Astrocyte of the cerebellum (primary cell): ENCODE measurements at regions not wholly inside any gene's neighbourhood (a gene's known extent, or its start where the extent isn't known, plus 50 kb on each side); places are given as distances from the start of the nearest gene placed in this dataset.

ENCODE experiments used
- DNase-seq: peaks from one replicate; pipeline ENCODE4 v3.0.0-alpha.2; 2011; ENCODE audit warnings: low read depth
- H3K4me3 ChIP-seq: 2 replicates; pipeline ENCODE4 v1.5.1; 2011; ENCODE audit warnings: mild to moderate bottlenecking, low read depth, low read length, moderate library complexity
- in situ Hi-C: cut with HindIII; loops from 2 replicates; pipeline ENCODE4 v1.10.0; 2017; ENCODE audit warnings: low sequenced_read_pairs
- TF ChIP-seq, protein P1 (sequence below): IDR thresholded peaks from 2 replicates; pipeline ENCODE4 v1.5.1; 2012; ENCODE audit warnings: low read length, low read depth, moderate library complexity, mild to moderate bottlenecking; ENCODE audit errors: missing control alignments

DNA sequence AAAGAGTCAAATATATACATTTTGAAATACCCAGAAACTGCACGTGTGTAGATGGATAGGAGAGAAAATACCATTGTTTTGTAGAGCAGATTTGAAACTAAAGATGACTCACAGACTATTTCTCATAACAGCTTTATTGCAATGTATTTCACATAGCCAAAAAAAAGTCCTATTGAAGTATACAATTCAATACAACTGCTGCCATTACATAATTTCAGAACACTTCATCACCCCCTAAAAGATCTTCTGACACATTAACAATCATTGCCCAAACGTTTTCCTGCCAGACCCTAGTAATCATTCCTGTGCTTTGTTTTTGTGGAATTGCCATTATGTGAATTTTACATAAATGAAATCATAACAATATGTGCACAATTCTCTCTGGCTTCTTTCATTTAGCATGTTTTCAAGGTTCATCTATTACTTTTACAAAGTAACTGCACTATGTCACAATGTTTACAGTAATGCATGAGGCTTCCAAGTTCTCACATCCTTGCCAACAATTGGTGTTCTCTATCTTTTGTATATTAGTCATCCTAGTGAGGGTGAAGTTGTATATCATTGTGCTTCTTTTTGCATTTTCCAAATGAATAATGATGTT is 378.6 kb upstream of the CWC22 start:
- in situ Hi-C loops: no loop called here
- DNase-seq: peak; percentile 79
- TF ChIP-seq, protein P1, sequence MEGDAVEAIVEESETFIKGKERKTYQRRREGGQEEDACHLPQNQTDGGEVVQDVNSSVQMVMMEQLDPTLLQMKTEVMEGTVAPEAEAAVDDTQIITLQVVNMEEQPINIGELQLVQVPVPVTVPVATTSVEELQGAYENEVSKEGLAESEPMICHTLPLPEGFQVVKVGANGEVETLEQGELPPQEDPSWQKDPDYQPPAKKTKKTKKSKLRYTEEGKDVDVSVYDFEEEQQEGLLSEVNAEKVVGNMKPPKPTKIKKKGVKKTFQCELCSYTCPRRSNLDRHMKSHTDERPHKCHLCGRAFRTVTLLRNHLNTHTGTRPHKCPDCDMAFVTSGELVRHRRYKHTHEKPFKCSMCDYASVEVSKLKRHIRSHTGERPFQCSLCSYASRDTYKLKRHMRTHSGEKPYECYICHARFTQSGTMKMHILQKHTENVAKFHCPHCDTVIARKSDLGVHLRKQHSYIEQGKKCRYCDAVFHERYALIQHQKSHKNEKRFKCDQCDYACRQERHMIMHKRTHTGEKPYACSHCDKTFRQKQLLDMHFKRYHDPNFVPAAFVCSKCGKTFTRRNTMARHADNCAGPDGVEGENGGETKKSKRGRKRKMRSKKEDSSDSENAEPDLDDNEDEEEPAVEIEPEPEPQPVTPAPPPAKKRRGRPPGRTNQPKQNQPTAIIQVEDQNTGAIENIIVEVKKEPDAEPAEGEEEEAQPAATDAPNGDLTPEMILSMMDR: no peak
- H3K4me3 ChIP-seq: no peak overlapping the region

DNA sequence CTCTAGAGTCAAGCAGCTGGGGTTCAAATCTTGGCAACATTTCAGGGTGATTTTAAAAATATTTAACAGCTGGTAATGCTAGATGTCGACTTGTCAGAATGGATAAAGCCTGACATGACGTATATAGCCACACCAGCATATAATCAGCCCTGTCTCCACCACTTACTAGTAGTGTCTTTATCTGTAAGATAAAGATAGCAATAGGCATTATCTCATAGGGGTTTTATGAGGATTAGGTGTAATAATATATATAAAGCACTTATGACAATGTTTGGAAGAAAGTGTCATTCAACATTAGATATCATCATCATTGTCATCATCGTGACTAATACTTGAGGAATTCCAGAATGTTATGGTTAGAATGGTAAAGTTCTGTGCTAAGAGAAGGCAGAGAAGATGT is 369.0 kb upstream of the CWC22 start:
- TF ChIP-seq, protein P1: no peak
- H3K4me3 ChIP-seq: no peak overlapping the region
- DNase-seq: no peak
- in situ Hi-C loops: no loop called here

DNA sequence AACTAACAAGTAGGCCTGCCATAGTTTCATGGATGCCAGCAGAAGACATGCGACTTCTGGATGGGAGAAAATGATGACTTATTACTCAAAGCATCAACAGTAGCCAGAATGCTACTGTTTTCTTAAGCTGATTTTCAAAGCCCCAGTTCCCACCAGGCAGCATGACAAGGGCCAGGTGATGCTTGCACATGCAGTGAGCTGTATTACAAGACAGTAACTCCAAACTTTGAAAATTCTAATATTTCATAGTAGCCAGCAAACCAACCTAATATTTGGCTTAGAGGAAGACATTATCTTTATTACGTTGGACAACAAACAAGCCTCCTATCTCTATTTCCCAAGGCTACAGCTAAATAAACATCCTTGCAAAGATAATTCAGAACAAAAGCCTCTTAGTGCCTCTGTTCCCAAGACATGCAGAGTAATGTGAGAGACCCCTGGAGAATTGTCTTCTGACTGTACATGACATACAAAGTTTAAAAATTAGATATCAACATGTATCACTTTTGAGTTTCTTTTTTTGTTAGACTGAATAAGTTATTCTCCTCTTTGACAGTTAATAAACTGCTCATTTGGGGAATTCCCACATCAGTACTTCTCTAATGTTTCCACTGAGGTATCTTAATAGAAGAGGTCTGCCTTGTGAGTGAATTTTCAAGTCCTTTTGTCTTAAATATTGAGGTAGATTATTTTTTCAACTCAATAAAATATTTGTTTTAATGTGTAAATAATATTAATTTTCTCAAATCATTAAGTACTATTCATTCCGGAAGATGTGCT is 367.6 kb upstream of the CWC22 start:
- in situ Hi-C loops: no loop called here
- no peak overlapping the region for H3K4me3 ChIP-seq
- TF ChIP-seq, protein P1: no peak
- no peak for DNase-seq

DNA sequence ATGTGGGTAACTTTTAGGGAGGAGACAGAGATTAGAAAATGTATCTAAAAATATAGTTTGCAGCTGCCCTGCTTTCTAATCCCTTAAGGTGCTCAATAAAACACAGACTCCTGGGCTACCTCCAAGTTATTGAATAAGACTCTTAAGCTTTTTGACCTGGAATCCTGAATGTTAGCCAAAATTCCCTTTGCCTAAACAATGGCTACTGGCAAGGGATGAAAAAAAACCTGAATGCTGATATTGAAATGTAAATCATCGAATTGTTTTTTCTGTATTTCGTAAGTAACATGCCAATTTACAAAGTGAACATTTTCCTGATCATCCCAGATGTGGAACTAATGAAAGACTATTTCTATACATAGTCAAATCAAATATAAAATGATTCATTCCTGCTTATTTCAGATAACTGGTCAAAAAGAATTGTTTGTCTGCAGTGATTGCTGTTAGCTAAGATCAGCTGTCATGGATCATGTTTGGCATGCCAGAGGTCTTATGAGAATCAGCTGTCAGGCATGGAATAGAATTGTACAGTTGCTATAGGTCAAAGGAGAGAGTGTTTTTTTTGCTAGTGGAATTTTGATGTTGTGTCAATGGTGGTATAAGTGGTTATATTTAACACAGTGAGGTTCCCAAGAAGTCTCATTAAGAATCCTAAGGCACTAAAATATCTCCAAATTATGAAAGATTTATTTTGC is 363.6 kb upstream of the CWC22 start:
- no peak overlapping the region for H3K4me3 ChIP-seq
- TF ChIP-seq, protein P1: no peak
- in situ Hi-C loops: no loop called here
- no peak for DNase-seq

DNA sequence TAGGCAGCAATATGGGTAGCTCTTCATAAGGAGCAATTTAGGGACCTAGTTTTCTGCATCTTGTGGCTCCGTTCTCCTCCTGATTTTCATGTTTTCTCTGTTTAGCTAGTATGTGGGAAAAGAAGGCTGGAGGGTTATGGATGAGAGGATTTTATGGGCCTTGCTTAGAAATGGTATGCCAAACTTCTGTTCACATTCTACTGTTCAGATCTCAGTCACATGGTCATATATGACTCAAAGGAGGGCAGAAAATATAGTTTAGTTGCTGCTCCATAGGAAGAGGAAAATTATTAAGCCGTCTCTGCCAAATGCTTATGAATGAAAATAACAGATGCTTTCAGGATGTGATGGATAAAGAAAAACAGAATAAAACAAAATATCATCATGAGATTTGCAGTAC is 361.8 kb upstream of the CWC22 start:
- in situ Hi-C loops: no loop called here

DNA sequence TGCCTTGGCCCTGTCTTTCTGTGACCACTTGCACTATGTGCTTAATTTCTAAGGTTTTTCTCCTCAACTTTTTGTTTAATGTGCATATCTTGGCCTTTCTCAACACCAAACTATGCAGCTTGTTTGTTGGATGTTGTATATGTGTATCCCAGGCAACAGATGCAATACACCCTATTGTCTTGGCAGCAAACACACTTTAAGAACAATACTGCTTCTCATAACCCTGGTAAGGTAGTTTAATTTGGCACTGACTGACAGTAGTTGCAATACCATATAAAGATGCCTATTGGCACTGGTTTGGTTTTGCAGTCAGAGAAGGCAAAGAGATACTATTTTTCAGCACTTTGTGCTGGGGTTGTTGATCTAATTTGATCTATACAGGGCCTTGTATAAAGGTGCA is 360.7 kb upstream of the CWC22 start:
- H3K4me3 ChIP-seq: no peak overlapping the region

More for the DNA sequence above, 361.8 kb upstream of the CWC22 start:
- DNase-seq: no peak
- no peak overlapping the region for H3K4me3 ChIP-seq
- TF ChIP-seq, protein P1: no peak

More for the DNA sequence above, 360.7 kb upstream of the CWC22 start:
- in situ Hi-C loops: no loop called here
- peak; percentile 22 for DNase-seq
- TF ChIP-seq, protein P1: no peak
